HTR-8/SVneo (cell line): ENCODE measurements at regions not wholly inside any gene's neighbourhood (a gene's known extent, or its start where the extent isn't known, plus 50 kb on each side); places are given as distances from the start of the nearest gene placed in this dataset.
"Not testable (repeated sequence)": the region's sequence is repeated elsewhere in the genome, so short reads cannot be mapped to it uniquely, and the experiment has no call there.

Experiments used
- DNase-seq: peaks from one replicate; pipeline ENCODE4 v3.0.0; 2011; ENCODE audit warnings: low spot score, mixed read lengths; ENCODE audit not compliant: insufficient read length
- FAIRE-seq: peaks from 2 replicates; lab custom pipeline; 2011; peaks lifted over from hg19 to GRCh38; lab: Jason Lieb, UNC

GRCh38 chr5:165031371-165031770 lies 1526.0 kb downstream of the MAT2B start:
- FAIRE-seq (no peak), DNase-seq (no peak)

GRCh38 chr5:165035520-165035919 lies 1530.1 kb downstream of the MAT2B start:
- DNase-seq: no peak
- no peak for FAIRE-seq

DNA sequence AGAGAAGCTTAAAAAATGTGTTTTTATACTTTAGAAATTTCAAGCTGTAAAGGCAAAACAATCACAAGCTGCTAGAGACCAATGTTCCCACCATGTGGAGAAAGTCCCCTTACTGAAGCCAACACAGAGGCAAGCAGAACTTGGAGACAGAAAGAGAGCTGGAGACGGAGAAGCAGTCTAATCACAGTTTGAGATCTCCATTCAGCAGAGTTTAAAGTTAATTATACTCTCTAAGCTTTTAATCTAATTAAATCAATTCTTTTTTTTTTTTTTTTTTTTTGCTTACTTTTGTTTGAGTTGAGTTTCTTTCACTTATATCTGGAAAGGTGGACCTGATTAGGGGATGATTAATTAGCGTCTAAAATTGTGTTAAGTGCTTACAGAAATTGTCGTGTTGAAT lies 1534.3 kb downstream of the MAT2B start:
- FAIRE-seq (no peak), DNase-seq (no peak)

DNA sequence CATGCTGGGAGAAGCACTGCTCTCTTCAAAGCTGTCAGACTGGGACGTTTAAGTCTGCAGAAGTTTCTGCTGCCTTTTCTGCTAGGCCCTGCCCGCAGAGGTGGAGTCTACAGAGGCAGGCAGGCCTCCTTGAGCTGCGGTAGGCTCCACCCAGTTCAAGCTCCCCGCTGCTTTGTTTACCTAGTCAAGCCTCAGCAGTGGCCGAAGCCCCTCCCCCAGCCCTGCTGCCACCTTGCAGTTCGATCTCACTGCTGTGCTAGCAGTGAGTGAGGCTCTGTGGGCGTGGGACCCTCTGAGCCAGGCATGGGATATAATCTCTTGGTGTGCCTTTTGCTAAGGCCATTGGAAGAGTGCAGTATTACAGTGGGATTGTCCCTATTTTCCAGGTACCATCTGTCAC lies 1540.5 kb downstream of the MAT2B start:
- DNase-seq: not testable (repeated sequence)

GRCh38 chr5:165055476-165055875 lies 1550.1 kb downstream of the MAT2B start:
- FAIRE-seq (no peak), DNase-seq (no peak)

More for the DNA sequence above, 1540.5 kb downstream of the MAT2B start:
- FAIRE-seq: not testable (repeated sequence)

DNA sequence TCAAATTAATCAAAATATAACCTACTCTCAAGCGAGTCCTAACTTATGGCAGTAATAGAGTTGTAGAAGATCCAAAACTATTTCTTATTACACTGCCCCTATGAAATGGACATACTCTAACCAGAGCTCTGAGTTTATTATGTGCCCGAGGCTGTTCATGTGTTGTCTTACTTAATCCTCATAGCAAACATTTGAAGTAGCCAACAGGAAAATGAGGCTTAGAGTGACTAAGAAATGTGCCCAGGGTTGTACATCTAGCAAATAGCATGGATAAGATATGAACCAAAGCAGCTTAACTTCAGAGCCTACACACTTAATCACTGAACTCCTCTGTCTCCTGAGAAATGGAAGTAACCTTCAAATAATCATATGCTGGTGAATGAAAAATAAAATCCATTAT lies 1551.7 kb downstream of the MAT2B start:
- FAIRE-seq: no peak
- no peak for DNase-seq

- DNase-seq (no peak), FAIRE-seq (no peak)
Observed at GRCh38 chr5:165066751-165067385, 1561.4 kb downstream of the MAT2B start.

- no peak for FAIRE-seq
- DNase-seq: no peak
Observed at GRCh38 chr5:165076686-165077085, 1571.3 kb downstream of the MAT2B start.

DNA sequence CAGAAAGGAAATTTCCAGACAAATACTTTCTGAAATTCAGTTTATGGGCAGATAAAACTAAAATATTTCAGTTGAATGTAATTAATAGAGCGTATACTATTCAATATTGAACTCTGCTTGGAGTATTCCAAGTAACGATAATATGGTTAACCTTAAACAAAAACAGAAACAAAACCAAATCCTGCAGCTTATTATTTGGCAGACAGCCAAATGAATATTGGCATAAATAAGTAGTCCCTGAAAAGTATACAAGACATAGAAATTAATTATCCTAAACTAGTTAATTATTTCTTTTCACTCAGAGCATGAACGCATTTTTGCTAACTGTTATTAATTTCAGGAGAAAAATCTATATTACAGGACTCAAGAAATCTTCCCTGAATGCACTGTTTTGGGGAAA lies 1574.0 kb downstream of the MAT2B start:
- no peak for DNase-seq
- no peak for FAIRE-seq

GRCh38 chr5:165083394-165083793 lies 1578.0 kb downstream of the MAT2B start:
- FAIRE-seq: no peak

GRCh38 chr5:165086465-165086864 lies 1581.0 kb downstream of the MAT2B start:
- FAIRE-seq: no peak
- DNase-seq: no peak

More at GRCh38 chr5:165083394-165083793, 1578.0 kb downstream of the MAT2B start:
- no peak for DNase-seq

GRCh38 chr5:165094782-165095181 lies 1589.4 kb downstream of the MAT2B start:
- no peak for DNase-seq
- no peak for FAIRE-seq

- DNase-seq (no peak), FAIRE-seq (no peak)
Observed at GRCh38 chr5:165101709-165102108, 1596.3 kb downstream of the MAT2B start.

- DNase-seq: no peak
- FAIRE-seq: no peak
Observed at GRCh38 chr5:165104611-165105010, 1599.2 kb downstream of the MAT2B start.

DNA sequence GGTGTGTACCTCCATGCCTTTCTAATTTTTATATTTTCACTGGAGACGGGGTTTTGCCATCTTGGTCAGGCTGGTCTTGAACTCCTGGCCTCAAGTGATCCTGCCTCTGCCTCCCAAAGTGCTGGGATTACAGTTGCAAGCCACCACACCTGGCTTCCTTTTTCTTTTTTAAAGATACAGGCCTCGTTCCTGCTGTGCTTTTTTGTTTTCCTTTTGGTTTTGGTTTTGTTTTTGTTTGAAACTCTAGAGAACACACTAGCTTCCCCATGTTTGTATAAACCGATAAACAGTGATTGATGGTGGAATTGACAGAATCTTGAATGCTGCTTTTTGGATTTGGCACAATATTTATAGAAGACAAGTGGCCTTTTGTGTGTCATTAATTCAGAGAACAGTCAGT lies 1603.4 kb downstream of the MAT2B start:
- DNase-seq (no peak), FAIRE-seq (no peak)

DNA sequence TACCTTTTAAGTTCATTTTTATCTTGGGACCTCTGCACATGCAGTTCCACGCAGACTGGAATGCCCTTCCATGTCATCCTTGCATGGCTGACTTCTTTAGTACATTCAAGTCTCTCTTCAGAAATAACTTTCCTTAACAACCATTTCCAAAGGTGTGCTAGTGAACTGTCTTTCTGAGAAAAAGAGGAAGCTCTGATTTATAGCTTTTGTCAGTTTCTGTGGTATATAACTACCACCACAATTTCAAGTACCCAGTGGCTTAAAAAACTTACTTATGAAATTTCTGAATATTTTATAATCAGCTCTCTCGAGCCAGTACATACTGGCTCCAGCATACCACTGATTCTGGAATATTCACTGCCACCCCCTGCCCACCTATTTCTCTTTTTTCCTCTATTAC lies 1613.8 kb downstream of the MAT2B start:
- no peak for DNase-seq
- FAIRE-seq: no peak

DNA sequence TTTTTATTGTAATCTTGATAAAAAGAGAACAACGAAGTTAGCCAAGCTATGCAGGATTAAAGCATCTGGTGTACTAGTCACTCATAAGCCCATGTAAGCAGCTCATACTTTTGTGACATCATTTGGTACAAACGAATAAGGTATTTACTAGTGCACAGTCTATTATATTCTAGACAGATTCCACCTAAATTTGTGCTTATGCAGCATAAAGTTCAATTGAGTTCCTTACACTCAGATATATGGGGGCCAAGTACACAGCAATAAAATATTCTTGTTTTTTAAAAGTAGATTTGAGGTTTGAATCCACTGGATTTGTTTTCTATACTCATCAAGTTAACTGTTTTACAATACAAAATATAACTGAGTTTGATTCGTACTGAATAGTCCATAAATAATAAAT lies 1621.2 kb downstream of the MAT2B start:
- FAIRE-seq: no peak
- DNase-seq: no peak

- DNase-seq (no peak), FAIRE-seq (no peak)
Observed at GRCh38 chr5:165127941-165128340, 1622.5 kb downstream of the MAT2B start.

GRCh38 chr5:165130656-165131055 lies 1625.2 kb downstream of the MAT2B start:
- FAIRE-seq (no peak), DNase-seq (no peak)

- no peak for DNase-seq
- FAIRE-seq: no peak
Observed at GRCh38 chr5:165134155-165134554, 1628.7 kb downstream of the MAT2B start.

DNA sequence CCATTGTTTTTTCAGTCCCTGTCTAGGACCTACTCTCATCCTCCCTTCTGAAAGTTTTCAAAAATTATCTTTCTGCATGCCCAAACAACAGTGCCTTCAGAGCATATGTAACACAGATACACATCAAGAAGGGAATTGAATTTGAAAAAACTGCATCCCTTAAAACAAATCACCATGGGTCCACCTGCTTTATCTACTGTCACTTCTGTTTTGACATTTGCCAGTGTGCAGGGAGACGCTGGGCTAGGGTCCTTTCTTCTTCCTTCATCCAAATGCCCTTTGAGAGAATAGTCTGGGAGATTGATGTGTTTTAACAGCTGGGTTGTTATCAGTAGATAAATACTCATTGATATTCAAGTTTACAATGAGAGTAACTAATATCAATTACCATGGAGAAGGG lies 1630.1 kb downstream of the MAT2B start:
- no peak for DNase-seq
- FAIRE-seq: no peak

DNA sequence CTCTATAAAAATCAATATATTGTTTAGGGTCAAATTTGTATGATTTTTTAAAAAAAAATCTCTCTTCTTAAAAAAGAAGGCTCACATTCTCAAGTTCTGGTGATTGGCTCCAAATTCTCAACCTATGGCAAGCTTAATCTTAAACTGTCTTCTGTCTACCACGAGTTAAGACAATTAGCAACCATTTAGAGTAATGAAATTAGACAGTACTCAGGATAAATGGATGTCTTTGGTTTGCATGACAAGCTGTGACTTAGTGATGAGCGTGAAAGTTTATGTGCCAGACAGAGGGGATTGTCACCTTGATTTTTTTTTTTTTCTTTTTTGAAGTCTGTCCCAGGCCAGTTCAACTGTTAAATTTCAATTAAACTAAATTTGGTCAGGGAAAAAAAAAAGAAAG lies 1632.3 kb downstream of the MAT2B start:
- FAIRE-seq: no peak

GRCh38 chr5:165138236-165138635 lies 1632.8 kb downstream of the MAT2B start:
- DNase-seq: no peak

More for the DNA sequence above, 1632.3 kb downstream of the MAT2B start:
- no peak for DNase-seq

More at GRCh38 chr5:165138236-165138635, 1632.8 kb downstream of the MAT2B start:
- no peak for FAIRE-seq
